Hematopoietic multipotent progenitor cell (in vitro differentiated cells): ENCODE measurements at regions not wholly inside any gene's neighbourhood (a gene's known extent, or its start where the extent isn't known, plus 50 kb on each side); places are given as distances from the start of the nearest gene placed in this dataset.

ENCODE experiments used
- DNase-seq, 3 donors: peaks; one replicate each; pipeline ENCODE4 v3.0.0-alpha.2; 2011 to 2015; ENCODE audit warnings: low read depth in 2 of 3, low spot score in 2 of 3

GRCh38 chr12:105911966-105912365, 226.8 kb downstream of the NUAK1 start:
- no peak for DNase-seq

DNA sequence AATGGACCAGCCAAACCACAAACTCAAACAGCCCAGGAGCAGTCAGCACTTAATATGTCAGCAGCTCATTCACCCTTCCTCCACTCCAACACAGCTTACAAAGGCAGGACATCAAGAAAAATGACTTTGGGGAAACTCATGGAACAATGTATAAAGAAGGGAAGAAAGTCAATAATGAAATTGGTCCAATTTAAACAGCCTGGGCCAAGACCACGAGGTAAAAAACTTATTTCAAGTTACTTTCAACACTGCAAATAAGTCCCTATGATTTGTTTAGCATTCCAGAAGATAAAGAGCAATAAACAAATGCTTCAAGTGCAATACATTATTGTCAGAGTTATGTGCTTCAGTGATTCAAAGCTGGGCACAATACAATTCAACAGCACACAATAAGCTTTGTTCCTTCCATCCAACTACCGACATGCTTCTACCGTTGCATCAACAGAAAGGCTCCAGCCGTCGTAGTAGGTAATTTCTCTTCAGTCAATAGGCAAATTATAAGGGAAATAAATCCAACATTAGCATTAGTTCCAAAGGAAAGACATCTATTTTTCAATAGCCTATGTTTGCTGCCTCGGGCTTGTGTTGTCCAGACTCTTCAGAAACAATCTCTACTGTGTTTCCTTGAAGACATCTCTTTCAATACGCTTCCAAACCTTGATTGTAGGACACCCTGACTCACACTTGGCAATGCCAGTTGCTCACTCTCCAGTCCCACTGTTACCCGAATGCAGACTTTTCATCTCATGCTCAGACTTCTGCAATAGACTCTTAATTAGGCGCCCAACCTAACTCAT, 225.7 kb downstream of the NUAK1 start:
- DNase-seq = no peak

DNA sequence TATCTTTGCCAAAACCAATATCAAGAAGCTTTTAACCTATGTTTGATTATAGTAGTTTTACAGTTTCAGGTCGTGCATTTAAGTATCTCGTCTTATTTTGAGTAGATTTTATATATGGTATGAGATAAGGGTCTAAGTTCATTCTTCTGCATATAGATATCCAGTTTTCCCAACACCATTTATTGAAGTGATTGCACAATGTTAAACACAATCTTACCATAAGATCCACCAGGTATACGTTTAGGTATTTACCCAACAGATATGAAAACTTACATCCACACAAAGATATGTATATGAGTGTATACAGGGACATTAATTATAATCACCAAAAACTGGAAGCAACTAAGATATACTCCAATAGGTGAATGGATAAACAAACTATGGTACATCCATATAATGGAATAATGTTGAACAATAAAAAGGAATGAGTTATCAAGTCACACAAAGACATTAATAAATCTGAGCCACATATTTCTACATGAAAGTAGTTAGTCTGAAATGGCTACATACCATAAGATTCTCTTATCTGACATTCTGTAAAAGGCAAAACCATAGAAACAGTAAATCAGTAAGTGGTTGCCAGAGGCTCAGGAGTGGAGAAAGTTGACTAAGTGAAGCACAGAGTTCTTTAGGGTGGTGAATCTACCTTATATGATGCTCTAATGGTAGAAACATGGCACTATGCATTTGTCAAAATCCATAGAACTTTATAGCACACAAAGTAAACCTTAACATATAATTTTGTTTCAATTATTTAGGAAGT, 222.6 kb downstream of the NUAK1 start:
- no peak for DNase-seq

DNA sequence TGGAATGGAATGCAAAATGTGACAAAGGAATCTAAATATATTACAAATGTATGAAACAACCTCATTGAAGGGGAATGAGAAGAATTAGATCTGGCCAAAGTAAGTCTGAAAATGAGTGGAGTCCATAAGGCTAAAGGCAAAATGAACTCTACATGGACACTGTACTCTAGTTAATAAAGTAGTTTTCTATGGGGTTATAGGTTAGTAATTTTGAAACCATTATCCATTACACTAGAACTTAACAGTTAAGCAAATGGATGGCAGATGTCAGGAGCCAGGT, 222.1 kb downstream of the NUAK1 start:
- no peak for DNase-seq

DNA sequence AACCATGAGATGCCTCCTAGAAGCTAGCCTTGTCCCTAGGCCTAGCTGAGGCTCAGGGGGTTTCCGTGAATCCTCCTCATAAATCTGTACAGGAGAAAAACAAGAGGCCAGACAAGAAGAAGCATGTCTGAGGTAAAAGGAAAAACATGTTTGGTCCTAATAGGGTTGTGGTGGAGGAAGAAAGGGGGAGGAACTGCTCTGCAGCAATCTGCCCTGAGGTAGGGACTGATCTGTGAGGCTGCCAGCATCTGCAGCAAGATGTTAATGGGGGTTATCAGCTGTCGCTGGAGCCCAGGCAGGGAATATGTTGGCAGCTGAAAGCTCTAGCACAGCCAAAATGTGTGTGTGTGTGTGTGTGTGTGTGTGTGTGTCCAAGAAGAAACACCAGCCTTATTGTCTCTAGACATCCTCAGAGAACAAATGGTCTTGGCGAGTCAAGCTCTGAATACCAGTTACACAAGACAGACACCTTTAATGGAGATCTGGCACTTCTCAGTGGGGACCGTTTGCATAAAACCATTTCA, 218.5 kb downstream of the NUAK1 start:
- no peak for DNase-seq

DNA sequence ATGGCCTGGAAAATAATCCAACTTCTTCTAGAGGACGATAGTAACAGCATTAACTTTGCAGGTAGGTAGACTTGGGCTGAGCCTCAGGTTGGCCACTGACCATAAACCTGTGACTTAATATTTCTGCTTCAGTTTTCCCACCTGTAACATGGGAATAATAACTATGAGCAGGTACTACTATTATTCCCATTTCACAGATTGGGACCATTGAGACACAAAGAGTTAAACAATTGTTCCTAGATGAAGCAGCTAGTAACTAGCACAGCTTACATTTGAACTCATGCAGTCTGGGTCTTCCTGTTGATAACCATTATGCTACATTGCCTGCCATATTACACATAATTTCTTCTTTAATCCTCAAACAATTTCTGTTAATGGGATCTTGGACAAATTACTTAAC, 217.7 kb downstream of the NUAK1 start:
- no peak for DNase-seq

GRCh38 chr12:105921872-105922669, 216.7 kb downstream of the NUAK1 start:
- DNase-seq = no peak

DNA sequence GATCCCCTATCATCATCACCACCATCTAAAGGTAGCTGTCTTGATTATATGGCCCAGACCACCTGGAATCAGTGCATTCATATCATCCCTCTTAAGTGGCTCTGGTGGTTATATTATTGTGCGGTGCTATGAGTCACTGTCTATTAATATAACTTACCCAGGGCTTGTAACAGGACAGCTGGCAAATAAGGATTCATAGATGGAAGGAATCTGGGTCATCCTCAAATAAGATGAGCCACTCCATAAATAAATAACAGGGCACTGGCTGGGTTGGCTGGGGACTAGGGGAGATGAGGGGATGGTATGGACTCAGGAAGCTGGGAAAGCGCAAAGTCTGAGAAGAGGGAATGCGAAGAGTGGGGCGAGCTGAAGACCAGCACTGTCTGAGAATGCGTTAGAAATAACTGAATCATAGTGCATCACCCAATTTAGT, 216.1 kb downstream of the NUAK1 start:
- no peak for DNase-seq

DNA sequence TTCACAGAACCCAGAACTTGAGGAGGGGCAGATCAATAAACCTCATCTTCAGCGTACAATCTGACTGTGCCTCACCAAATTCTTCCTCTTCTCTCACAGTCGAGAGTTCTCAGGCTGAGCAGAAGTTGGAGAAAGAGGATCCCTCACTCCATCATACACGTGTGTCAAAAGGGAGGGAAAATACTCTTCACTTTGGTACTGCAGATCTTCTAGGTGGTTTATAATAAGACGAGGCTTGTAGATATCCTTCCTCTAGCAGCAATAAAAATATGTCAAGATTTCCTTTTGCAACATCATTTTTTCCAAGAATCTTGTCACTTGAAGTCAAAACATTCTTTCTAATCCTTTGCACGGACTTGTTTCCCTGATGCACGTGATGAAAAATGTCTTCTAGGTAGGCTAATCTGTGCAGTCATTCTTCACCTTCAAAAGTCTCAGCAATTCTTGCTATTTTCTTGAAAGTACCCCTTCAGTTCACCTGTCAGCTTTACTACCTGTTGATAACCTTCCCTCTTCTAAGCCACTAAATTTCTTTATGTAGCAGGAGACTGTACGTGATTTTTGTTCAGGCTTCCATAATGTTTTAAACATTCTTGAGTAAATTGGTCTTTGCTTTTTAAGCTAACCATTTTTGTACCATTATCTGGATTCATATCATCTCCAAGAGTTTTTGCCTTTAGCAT, 214.1 kb downstream of the NUAK1 start:
- DNase-seq = no peak

GRCh38 chr12:105927564-105927963, 211.2 kb downstream of the NUAK1 start:
- DNase-seq = no peak

DNA sequence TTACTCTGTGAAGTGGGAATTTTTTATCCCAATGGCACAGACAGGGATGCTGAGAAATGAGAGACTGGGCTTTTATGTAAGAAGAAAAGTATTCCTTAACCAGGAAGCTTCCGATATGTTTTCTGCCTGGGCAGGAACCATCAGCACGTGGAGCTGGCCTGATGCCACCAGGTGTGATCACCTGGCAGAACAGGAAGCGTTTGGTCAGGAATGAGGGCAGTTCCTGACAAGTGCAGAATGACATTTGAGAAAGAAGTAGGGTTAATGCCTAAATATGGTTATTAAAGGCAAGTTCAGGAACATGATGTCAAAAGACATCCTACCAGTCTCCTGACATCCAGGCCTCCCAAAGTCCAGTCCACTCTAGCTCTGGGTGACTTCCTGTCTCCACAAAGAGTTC, 210.3 kb downstream of the NUAK1 start:
- no peak for DNase-seq

DNA sequence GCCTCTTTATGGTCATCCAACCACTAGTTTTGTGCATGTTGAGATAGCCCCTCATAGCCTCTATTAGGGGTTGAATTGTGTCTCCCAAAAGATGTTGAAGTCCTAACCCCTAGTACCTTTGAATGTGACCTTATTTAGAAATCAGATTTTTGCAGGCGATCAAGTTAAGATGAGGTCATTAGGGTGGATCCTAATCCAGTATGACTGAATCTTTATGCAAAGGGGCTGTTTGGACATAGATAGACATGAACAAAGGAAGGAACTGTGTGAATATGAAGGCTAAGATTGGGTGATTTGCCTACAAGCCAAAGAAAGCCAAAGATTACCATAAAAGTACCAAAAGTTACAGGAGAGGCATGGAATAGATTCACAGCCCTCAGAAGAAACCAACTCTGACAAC, 209.6 kb downstream of the NUAK1 start:
- DNase-seq = no peak

DNA sequence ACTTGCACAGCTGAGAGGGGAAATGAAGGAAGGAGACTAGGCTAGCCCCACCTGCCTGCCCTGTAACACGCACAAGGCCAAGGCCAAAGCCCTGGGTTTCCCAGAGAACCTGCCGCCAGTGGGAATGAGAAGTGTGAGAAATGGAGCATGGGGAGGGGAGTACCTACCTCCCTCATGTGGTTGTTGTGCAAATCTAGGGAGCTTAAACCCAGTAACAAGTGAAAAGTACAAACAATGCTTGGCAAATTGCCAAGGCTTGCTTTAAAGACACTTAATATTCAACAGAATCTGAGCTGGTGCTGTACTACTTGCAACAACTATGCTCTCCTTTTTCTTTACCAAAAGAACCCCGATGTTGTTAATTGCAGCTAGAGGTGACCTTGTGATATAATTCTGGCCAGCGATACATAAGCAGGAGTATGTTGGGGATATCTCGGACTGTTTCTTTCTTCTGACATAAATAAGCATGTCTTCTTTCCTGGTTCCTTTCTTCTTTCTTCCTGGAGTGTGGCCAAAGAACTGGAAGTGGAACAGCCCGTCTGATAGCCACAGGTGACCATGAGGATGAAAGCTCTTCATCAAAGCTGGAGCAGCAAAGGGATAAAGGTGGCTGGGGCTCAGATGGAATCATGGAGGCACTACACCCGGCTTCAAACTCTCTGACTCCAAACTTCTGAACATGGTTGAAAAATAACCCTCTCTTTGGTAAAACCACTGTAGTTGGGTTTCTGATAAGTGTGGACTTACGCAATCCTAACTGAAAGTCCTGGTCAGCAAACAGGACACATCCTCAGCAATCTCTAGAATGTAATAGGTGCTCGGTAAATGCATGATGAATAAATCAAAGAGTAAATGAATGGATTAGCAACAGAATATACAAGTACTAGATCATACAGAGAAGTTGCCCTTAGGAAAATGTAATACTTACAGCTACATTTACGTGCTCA, 207.9 kb downstream of the NUAK1 start:
- no peak for DNase-seq

DNA sequence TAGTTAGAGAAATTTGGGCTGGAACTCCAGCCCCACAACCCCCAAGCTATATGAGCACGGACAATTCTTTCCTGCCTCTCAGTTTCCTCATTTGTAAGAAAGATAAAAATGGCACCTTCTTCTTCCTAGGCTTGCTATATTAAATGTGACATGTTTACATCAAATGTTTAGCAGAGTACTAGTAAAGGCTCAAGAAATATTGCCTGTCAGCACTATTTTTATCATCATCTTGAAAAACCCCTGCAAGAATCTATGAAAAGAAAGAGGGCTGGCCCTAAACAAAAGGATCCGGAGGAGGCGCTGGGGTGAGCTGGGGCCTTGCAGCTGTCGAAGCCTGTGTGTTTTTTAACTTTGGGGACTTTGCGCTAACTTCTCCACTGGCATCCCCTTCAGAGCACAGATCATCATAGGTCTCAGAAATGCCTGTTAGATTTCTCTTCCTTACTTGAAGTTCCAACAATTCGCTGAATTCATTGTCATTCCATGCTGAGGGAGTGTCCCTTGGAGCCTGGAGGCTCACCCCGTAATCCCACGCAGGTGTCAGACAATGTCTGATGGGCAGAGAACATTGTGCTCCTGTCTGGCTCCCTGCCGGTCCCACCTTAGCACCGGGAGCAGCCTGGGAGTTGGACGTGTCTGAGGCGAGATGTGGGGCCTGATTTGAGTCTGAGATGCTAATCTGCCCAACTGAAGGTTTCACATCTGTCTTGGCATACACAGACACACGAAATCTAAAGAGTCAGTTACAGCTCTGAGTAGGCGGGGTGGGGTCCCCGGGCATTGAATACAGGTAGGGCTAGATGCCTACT, 206.8 kb downstream of the NUAK1 start:
- DNase-seq = no peak

- no peak for DNase-seq
Measured at GRCh38 chr12:105933671-105934665, 204.8 kb downstream of the NUAK1 start.

- no peak for DNase-seq
Measured at GRCh38 chr12:105935106-105935505, 203.6 kb downstream of the NUAK1 start.

GRCh38 chr12:105935981-105936380, 202.8 kb downstream of the NUAK1 start:
- no peak for DNase-seq

DNA sequence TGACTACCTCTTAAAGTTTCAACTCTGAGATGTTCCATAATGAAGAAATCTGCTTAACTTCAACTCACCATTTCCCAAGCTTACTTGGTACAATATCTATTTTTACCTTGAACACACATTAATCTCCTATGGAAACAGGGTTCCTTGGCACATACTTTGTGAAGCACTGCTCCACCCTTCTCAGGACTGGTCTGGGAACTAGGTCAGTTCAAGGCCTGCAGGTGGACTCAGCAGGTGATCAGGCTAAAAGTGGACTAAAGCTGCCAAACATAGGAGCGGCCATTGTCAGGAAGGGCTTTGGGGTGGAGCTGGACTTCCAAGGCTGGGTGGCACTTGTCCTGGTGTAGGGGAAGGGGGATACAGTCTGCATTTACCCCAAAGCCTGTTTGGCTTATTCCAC, 202.3 kb downstream of the NUAK1 start:
- no peak for DNase-seq
